ENCODE measurements at regions not wholly inside any gene's neighbourhood (a gene's known extent, or its start where the extent isn't known, plus 50 kb on each side); places are given as distances from the start of the nearest gene placed in this dataset.

DNA sequence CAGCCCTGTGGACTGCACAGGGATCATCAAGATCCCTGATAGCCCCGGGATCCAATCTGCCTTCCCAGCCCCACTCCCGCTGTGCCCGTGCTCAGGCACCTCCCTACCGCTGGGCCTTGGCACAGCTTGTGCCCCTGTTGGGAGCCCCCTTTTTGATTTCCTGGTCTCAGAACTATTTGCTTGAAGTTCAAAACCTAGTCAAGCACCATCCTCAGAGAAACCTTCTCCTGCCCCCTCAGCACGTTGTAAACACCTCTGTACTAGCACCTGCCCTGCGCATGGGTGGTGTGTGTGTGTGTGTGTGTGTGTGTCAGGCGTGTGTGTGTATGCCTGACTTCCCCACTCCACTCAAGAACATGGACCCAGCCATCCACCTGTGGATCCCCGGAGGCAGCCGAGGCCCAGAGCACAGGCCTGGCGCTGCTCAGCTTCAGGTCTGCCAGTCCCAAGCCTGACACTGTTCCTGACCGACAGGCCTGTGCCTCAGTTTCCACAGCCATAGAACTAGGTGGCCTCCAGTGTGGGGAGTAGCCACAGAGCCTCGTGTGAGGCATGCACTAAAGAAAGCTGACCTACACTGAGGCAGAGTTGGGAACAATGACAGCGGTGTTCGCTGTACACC, 65.5 kb downstream of the ADRA2C start:
- DNase-seq (ENCODE audit: low spot score): no peak

DNA sequence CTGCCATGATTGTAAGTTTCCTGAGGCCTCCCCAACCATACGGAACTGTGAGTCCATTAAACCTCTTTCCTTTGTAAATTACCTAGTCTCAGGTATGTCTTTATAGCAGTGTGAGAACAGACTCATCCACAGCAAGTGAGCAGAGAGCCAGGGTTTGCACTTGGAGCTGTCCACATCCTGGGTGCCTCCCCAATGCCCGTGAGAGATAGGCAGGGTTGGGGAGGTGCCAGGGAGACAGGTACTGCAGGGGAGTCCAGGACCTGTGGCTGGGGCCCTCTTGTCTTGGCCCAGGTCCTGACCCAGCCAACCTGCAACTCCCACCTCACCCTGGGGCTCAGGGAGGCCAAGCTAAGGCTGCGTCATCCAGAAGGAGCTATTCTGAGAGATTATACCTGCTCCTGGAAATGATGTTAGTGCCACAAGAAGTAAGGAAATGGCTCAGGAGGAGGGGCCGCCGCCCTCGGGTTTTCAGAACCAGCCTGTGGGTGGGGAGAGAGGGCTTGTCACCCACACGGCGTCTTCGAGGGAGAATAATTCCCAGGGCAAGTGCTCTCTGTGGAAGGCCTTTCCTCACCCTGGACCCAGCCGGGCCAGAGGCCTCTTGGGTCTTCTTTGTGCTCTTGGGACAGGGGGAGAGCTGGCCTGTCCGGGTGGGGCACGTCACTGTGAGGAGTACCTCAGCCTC, 66.5 kb downstream of the ADRA2C start:
- DNase-seq (ENCODE audit: low spot score): no peak

DNA sequence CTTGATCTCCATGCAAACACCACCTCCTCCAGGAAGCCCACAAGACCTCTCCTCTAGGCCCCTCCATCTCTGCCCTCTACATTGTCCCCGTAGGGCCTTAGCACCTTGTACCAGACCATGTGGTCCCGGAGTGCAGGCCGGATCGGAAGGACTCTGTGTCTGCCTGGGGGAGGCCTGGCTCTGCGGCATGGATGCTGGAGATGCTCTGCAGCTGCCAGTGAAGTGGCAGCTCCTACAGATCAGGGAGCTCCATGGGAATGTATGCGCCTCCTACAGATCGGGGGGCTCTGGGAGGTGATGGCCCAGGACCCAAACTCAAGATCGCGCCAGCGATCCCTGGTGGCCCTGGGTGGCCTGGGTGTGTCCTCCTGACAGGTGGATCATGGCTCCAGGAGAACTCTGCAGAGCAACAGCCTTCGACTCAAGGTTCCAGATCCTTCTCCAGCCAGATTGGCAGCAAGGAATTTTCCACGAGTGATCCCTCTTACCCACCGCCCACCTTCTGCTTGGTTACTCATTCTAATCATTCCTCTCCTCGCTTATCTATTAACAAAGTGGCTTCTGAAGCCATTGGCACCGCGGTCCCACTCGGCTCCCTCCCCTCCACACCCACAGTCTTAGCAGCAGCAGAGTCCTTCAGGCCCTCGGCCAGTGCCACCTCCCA, 67.3 kb downstream of the ADRA2C start:
- no peak for DNase-seq (ENCODE audit: low spot score)

DNA sequence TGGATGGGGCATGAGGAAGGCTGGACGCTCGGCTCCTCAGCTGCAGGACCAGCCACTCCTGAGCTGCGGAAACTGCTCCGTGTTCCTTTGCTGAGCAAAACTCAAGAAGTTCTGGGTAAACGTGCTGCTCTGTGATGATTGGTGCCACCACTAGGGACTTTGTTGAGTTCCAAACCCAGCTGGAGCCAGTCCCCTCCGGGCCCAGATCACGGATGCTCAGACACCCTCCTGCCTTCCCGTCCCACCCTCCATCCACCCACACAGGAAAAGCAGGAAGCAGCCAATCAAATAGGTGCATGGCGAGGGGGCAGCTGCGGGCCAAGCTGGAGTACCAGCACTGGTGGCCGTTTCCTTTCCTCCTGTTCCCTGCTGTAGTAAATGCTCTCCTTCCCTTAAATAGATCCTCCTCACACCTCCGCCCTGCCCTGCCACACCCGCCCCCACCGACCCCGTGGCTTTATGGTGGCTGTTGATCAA, 68.0 kb downstream of the ADRA2C start:
- no peak for DNase-seq (ENCODE audit: low spot score)

DNA sequence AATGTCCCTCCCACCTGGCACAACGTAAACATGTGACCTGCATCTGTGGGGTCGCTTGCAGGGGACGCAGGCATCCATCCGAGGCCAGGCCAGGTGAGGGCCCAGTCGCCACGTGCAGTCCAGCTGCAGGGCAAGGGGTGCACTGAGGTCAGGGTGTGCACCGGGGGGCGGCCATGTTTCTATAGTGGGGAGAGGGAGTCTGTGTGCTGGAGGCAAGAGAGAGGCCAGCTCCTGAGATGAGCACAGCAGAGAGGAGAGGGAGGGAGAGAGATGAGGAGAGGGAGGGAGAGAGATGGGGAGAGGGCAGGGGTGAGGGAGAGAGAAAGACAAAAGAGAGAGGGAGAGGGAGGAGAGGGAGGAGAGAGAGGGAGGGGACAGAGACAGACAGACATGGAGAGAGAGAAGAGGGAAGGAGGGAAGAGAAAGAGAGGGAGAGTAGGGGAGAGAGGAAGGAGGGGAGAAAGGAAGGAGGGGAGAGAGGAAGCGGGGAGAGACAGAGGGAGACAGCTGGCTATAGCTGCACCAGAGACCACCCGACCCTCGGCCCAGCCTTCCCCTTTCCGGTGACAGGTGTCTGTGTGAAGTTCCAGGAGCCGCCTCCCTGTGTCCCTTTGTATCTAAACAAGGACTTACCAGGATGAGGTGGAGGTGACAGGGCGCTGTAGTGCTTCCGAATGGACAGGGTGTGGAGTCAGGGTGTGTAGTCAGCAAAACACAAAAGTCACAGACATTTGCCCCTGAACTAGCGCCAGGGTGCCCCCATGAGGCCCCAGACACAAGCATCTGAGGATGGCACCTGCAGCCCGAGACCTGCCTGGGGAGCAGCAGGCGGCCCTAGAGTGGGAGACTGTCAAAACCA, 68.7 kb downstream of the ADRA2C start:
- no peak for DNase-seq (ENCODE audit: low spot score)

DNA sequence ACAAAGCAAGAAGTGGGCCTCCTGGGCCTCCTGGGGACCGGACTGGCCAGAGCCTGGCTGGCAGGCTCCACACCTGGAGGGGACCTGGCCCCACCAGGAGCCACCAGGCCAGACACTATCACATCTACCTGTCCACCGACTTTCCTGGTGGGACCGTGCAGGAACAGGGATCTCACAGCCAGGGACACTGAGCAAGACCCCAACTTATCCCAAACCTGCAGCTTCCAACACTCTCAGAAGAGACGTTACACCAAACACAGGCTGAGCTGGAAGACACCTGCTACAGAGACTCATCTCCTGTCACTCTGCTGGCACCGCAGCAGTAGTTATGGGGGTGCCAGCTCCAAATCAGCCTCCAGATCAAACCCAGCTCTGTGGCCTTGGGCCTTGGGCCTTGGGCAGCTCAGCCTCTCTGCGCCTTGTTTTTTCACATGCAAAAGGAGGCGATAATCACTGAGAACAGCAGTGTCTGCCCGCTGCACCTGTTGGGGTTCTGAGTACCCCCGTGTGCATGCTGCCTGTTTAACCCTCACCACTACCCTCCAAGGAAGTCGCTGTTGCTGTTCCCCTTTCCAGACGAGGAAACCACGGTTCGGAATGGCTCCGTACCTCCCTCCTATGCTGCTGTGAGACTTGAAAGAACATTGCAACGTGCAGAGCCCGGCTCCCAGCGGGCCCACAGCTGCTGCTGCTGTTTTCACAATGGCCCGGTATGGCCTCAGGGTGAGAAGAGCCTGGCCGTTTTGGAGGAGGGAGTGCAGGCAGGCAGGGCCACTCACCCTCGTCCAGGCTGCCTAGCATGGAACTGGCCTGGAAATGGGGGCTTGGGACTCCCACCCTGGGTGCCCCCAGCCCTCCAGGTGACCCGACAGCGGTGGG, 69.6 kb downstream of the ADRA2C start:
- DNase-seq (ENCODE audit: low spot score): no peak

DNA sequence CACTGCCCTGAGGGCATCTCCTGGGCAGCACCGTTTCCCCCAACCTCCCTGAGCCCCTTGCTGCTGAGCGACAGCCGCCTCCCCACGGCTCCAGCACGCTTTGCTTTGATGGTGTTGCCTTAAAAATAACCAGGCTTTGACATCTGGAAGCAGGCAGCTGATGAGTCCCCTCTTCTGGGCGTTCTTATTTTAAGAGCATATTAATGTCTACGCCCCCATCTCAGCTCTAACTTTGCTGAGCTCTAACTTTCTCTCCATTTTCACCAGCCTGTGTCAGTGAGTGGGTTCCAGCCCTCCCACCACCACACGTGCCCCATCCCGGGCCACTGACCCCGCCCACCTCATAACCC, 70.2 kb downstream of the ADRA2C start:
- no peak for DNase-seq (ENCODE audit: low spot score)

DNA sequence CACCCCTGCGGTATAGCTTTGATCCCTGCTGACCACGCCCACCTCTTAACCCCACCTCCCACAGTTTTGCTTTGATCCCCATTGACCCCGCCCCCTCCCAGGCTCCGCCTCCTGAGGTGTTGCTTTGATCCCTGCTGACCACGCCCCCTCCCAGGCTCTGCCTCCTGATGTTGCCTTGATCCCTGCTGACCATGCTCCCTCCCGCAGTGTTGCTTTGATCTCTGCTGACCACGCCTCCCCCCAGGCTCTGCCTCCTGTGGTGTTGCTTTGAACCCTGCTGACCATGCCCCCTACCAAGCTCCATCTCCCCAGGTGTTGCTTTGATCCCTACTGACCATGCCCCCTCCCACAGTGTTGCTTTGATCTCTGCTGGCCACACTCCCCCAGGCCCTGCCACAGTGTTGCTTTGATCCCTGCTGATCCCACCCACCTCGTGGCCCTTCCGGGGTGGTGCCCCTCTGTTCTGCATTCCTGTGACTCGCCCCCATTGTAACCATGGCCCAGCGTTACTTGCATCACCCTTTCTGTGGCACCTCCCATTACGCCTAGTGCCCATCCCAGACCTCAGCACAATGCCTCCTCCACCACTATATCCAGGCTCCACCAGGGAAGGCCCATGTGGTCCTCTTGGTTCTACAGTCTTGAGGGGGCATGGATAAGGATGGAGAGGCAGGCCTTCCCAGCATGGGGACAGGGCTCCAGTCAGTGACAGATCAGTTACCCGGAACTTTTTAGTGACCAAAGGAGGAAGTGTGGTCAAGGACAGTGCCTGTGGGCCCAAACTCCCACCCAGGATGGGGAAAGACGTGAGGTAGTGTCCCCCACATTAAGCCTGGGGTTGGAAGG, 70.8 kb downstream of the ADRA2C start:
- DNase-seq (ENCODE audit: low spot score): no peak

DNA sequence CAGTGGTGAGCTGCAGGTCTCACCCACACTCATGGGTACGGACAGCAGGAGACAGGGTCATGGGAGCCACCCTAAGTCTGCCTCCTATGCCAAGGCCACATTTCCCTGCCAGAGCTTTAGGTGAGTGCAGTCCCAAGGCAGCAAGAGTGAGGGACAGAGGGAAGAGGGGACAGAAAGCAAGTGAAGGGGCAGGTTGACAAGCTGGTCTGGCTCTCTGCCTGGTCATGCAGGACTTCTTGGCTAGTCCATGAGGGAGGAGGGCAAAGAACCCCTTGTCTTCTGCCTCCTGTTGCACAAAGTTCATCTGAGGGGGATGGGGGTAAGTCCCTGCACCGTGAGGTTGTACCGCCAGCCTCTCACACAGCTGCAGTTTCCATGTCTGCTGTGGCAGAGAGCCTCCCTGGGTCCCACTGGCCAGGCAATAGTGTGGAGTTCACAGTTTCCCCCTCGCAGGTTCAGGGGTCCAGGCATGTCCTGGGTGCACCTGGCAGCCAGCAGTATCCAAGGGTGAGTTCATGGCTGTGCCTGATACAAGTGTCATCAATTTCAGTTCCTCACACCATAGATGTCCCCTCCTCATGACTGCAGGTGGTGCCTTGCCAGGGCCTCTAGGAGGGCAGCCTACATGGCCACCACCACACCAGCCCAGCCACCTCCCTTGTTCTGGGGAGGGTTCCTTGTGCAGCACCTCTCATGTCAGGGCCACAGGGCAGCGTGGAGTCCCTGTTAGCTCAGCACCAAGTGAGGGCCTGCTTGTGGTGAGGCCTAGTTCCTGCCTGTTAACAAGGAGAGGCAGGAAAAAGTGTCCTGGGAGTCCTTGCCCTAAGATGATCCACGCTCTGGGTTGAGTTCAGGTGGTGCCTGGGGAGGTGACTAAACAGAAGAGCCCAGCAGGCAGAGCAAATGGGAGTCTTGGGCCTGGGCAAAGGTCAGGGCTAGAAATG, 72.5 kb downstream of the ADRA2C start:
- no peak for DNase-seq (ENCODE audit: low spot score)

DNA sequence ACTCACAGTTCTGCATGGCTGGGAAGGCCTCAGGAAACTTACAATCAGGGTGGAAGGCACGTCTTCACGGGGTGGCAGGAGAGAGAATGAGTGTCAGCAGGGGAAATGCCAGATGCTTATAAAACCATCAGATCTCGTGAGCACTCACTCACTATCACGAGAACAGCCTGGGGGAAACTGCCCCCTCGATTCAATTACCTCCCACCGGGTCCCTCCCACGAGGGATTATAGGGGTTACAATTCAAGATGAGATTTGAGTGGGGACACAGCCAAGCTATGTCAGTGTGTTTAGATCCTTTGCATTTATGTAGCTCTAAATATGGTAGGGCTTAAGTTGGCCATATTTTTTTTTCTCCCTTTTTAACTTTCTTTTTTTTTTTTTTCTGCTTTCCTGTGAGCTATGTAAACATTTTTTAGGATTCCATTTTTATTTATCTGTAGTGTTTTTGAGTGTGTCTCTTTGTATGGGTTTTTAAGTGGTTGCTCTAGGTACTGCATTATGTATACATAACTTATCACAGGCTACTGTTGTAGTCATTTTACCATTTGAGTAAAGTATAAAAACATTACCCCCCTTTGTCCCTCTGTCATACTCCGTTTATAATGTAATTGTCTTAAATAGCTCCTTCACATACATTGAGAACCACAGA, 79.0 kb downstream of the ADRA2C start:
- DNase-seq (ENCODE audit: low spot score): no peak

DNA sequence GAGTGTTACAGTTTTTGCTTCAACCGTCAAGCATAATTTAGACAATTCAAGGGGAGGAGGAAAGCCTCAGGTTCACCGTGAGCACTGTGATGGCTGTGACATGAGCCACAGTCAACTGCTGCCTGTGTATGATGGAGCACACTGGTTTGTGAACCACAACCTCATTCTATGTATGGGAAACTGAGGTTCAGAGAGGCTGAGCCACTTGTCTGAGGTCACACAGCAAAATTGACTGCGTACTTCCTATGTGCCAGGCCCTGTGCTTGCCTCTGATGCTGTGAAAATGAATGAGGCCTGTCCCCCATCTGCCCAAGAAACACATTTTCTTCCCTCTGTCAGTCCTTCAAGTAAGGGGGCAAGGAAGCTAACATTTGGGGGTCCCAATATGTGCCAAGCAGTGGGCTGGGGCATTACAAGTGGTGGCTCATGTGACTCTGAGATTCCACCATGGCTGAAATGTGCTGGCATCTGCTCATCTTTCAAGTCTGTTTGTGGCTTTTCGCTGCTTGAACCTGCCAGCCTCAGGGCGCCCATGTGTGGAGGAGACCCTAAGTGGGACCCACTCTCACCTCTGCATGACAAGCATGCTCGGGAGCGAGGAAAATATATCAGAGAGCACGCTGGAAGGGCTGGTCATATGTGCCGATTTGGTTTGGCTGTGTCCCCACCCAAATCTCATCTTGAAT, 79.7 kb downstream of the ADRA2C start:
- DNase-seq (ENCODE audit: low spot score): no peak

DNA sequence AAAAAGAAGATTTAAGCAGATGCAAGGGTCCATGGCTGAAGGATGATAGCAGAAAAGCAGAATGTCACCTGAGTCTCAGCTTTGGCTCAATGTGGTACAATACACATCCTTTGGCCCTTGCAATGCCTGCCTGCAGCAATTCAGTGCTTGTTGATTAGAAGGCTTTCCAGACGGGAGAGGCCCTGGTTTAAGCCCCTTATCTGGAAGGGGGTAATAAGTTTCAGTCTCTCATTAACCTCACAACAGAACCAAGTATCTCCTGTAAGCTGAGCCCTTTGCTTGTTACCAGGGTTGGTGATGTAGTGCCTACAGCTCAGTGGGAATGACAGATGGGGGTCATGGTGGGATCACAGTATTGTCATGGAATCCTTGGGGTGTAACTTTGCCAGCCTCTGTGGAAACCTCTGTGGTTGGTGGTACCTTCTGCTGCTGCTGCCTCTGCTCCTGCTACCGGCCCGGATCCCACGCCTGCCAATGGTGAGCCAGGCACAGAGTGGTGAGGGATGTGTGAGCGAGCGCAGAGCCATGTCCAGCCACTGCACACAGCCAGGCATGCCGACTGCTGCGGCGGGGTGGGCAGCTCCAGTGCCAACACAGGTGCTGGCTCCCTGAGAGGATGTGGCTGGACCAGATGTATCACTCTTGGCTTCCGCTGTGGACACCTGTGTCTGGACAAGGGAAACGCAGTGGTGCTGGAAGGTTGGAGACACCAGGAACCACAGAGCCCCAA, 81.2 kb downstream of the ADRA2C start:
- DNase-seq (ENCODE audit: low spot score): no peak

DNA sequence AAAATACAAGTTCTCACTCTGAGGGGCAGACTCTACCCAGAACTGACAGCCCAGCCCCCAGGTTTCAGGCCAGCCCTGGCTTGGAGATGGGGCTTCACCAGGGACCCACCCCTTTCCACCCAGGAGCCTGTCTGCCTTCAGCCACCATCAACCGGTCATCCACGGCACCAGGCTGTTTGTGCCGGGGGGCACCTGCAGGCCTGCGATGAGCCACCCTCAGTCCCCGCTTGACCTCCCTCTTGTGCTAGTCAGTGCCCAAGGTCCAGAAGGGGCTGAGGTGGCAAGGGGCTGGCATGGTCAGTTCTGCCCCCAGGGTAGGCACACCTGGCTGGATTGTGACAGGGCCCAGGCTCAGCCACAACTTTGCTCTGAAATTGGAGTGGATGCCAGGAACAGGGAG, 82.1 kb downstream of the ADRA2C start:
- no peak for DNase-seq (ENCODE audit: low spot score)

DNA sequence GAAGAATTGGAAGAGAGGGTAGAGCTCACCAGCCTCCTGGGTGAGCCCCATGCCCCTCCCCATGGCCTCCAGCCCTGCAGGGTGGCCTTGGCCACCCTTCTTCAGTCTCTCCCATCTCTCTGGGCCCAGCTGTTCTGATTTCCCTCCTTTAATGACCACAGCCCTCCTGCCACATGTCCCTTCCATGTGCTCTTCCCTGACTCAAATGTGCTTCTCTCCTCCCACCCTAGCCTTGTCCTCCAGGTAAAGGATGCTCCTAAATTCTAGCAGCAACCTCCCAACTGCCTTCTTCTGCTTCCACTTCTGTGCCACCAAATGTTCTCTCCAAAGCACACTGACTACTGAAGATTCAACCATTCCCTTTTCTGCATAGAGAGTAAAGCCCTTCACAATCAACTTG, 83.0 kb downstream of the ADRA2C start:
- DNase-seq (ENCODE audit: low spot score): no peak

DNA sequence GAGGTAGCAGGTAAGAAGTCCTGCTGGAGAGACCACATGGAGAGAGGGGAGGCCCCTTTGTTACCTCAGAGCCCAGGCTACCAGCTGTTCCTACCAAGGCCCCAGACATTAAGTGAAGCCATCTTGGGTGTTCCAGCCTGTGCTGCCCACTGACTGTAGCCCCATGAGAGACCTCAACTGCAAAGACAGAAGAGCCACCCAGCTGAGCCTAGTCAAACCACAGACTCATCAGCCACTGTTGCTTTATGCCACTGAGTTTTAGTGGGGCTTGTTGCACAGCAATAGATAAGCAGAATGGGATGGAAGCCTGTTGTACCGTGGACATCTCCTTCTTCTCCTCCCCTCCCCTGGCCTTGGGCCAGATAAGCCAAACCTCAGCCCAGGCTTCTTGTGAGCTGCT, 83.9 kb downstream of the ADRA2C start:
- no peak for DNase-seq (ENCODE audit: low spot score)

DNA sequence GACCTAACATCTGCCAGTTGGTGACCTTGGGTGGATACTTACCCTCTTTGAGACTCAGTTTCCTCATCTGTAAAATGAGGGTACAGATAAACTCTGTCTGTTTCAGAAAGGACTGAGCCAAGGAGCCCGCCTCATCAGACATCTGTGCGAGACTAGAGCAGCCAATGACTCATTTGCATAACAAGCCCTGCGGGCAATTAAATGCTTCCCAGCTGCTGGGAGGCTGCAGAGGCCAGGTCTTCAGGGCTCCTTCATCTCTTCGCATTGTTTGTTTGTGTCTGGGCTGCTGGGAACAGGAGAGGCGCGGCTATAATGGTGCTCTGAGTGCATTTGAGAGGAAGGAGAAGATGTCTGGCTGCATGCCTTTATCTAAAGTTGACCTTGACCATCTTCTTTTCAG, 85.0 kb downstream of the ADRA2C start:
- no peak for DNase-seq (ENCODE audit: low spot score)

DNA sequence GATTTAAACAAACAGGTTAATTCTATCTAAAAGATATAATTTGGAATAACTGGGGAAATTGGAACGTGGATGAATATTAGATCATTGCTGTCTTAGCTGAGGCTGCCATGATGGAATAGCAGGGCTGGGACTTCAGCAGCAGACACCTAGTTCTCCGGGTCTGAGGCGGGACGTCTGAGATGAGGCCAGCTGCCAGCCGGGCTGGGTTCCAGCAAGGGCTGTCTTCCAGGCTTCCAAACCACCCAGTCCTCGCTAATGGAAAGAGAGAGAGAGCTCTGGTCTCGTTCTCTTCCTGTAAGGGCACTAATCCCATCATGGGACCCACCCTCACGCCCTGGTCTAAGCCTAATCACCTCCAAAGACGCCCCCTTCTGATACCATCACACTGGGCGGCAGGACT, 85.7 kb downstream of the ADRA2C start:
- peak; percentile 67 for DNase-seq (ENCODE audit: low spot score)

DNA sequence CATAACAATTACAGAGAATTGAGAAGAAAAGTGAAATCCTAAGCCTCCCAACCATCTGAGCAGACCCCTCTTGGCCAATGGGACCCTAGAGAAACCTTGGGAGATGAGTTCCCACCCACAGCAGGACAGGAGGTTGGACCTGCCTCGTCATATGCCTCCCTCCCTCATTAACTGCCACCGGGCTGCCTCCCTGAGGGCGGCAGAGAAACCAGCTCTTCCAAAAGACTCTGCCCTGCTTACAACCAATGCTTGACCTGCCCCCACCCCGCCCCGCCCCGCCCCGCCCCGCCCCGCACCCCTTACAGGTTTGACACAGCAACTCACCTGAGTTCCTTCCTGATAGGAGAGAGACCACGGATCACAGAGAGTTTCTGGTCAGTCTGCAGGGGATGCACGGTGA, 86.1 kb downstream of the ADRA2C start:
- no peak for DNase-seq (ENCODE audit: low spot score)
